ENCODE measurements at regions not wholly inside any gene's neighbourhood (a gene's known extent, or its start where the extent isn't known, plus 50 kb on each side); places are given as distances from the start of the nearest gene placed in this dataset.
A peak's percentile ranks its signal among the peaks of the same experiment; 100 is the strongest.

DNA sequence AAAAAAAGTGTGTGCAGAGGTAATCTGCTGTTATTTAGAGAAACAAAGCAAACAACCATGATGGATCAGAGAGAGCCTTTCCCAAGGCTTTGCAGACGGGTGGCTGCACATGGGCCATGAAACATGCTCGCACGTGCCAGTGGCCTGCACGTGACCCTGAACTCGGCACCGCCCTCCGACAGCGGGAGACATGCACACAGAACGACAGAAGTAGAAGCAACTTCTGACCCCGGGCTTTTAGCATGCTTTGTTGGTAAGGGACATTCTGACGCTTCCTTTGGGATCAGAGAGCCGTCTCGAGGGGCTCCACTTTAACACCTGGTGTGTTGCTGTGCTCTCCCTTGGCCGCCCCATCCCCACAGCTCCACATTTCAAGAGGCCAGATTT, 112.5 kb downstream of the KCNF1 start:
- Mint-ChIP-seq H3K4me3 (no peak overlapping the region), H3K27ac (no peak overlapping the region), H3K4me1 (peaks cover 4% of the 10 kb centered on the region), H3K36me3 (ENCODE audit: low read depth) (no peaks in the 10 kb centered on the region), H3K9me3 (no peaks in the 10 kb centered on the region), H3K27me3 (ENCODE audit: insufficient read depth) (no peaks in the 10 kb centered on the region)
- Histone ChIP-seq H3K36me3 (ENCODE audit: control insufficient read depth, insufficient read depth, low read length) (no peaks in the 10 kb centered on the region), H3K4me3 (ENCODE audit: low read length) (no peak overlapping the region), H3K27ac (ENCODE audit: low read depth, low read length) (no peak overlapping the region), H3K9ac (ENCODE audit: extremely low read depth, low read length, poor library complexity, severe bottlenecking) (no peak overlapping the region), H3K4me1 (ENCODE audit: control insufficient read depth, insufficient read depth, low read length) (no peaks in the 10 kb centered on the region), H3K27me3 (ENCODE audit: control insufficient read depth, insufficient read depth, low read length, poor library complexity, severe bottlenecking) (no peaks in the 10 kb centered on the region), H3K9me3 (ENCODE audit: control insufficient read depth, low read length) (no peaks in the 10 kb centered on the region)
- peak; percentile 34 for DNase-seq
- 78 to 81% methylated on average over 10 to 14 of the region's 14 CpGs for WGBS, 2 experiments (ENCODE audit: insufficient coverage in 1 of 2, insufficient read length in 1 of 2)
- TF ChIP-seq, protein P1, sequence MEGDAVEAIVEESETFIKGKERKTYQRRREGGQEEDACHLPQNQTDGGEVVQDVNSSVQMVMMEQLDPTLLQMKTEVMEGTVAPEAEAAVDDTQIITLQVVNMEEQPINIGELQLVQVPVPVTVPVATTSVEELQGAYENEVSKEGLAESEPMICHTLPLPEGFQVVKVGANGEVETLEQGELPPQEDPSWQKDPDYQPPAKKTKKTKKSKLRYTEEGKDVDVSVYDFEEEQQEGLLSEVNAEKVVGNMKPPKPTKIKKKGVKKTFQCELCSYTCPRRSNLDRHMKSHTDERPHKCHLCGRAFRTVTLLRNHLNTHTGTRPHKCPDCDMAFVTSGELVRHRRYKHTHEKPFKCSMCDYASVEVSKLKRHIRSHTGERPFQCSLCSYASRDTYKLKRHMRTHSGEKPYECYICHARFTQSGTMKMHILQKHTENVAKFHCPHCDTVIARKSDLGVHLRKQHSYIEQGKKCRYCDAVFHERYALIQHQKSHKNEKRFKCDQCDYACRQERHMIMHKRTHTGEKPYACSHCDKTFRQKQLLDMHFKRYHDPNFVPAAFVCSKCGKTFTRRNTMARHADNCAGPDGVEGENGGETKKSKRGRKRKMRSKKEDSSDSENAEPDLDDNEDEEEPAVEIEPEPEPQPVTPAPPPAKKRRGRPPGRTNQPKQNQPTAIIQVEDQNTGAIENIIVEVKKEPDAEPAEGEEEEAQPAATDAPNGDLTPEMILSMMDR (conservative IDR thresholded peaks at IDR 0.05), result no peak

DNA sequence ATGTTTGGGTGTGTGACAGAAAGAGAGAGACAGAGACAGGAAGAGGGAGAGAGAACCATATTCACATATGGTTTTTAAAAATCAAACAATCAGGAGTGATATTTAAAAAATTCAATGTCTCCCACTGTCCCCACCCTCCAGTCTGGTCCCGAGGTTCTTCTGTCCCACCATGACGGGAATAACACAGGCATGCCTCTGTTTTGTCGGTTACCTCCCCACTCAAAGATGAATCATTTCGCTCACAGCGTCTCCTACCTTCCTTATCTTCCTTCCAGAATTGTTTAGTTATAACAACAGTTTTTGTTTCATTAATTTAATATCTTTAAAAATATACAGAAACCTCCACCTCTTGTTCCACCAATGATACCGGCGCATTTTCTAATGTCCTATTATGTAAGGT, 113.0 kb downstream of the KCNF1 start:
- H3K27ac Mint-ChIP-seq, result no peak overlapping the region

DNA sequence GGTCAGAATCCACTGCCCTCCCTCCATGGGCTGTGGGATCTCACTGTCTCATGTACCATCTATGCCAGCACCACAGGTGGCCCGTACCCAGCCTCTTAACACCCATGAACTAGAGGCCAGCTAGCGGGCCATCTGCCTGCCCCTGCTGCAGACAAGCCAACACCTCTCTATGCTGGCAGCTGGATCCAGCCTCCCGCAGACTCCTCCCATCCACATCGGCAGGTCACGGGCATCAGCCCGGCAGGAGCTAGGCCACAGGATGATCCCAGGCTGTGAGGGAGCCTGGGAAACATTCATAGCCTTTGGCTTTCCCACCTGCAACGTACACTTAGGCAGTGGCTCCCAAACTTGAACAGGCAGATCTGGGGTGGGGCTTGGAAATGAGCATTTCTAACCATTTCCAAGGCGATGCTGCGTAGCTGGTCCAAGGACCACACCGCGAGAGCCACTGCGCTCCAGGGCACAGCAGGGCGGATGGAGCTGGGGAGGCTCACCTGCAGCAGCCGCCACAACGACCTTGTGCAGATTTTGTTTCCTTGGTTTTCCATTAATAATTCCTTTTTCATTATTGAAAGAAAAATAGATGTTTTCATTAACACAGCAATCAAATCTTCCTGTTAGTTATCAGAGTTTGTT, 114.7 kb downstream of the KCNF1 start:
- Mint-ChIP-seq H3K36me3 (ENCODE audit: low read depth) (no peaks in the 10 kb centered on the region), H3K4me3 (no peak overlapping the region), H3K4me1 (peaks cover 6% of the 10 kb centered on the region), H3K9me3 (no peaks in the 10 kb centered on the region), H3K27ac (no peak overlapping the region), H3K27me3 (ENCODE audit: insufficient read depth) (no peaks in the 10 kb centered on the region)
- Histone ChIP-seq H3K9me3 (ENCODE audit: control insufficient read depth, low read length) (no peaks in the 10 kb centered on the region), H3K36me3 (ENCODE audit: control insufficient read depth, insufficient read depth, low read length) (no peaks in the 10 kb centered on the region), H3K4me3 (ENCODE audit: low read length) (no peak overlapping the region), H3K27me3 (ENCODE audit: control insufficient read depth, insufficient read depth, low read length, poor library complexity, severe bottlenecking) (no peaks in the 10 kb centered on the region), H3K9ac (ENCODE audit: extremely low read depth, low read length, poor library complexity, severe bottlenecking) (no peak overlapping the region), H3K27ac (ENCODE audit: low read depth, low read length) (no peak overlapping the region), H3K4me1 (ENCODE audit: control insufficient read depth, insufficient read depth, low read length) (no peaks in the 10 kb centered on the region)
- DNase-seq, result peak; percentile 60
- TF ChIP-seq, protein P1 (conservative IDR thresholded peaks at IDR 0.05), result no peak
- 93 to 95% methylated on average over 12 to 15 of the region's 15 CpGs for WGBS, 2 experiments (ENCODE audit: insufficient coverage in 1 of 2, insufficient read length in 1 of 2)

More for the DNA sequence above, 113.0 kb downstream of the KCNF1 start:
- H3K36me3 ChIP-seq (ENCODE audit: control insufficient read depth, insufficient read depth, low read length), result no peaks in the 10 kb centered on the region
- no peak overlapping the region for H3K9ac ChIP-seq (ENCODE audit: extremely low read depth, low read length, poor library complexity, severe bottlenecking)
- no peaks in the 10 kb centered on the region for H3K4me1 ChIP-seq (ENCODE audit: control insufficient read depth, insufficient read depth, low read length)
- no peak overlapping the region for H3K27ac ChIP-seq (ENCODE audit: low read depth, low read length)
- TF ChIP-seq, protein P1 (conservative IDR thresholded peaks at IDR 0.05), result no peak
- H3K4me3 Mint-ChIP-seq, result no peak overlapping the region
- WGBS, 2 experiments (ENCODE audit: insufficient coverage in 1 of 2, insufficient read length in 1 of 2), result 95 to 96% methylated on average over 5 to 7 of the region's 7 CpGs
- H3K36me3 Mint-ChIP-seq (ENCODE audit: low read depth), result no peaks in the 10 kb centered on the region
- H3K4me1 Mint-ChIP-seq, result peaks cover 6% of the 10 kb centered on the region
- H3K27me3 ChIP-seq (ENCODE audit: control insufficient read depth, insufficient read depth, low read length, poor library complexity, severe bottlenecking), result no peaks in the 10 kb centered on the region
- DNase-seq, result peak; percentile 7
- no peaks in the 10 kb centered on the region for H3K9me3 ChIP-seq (ENCODE audit: control insufficient read depth, low read length)
- H3K9me3 Mint-ChIP-seq, result no peaks in the 10 kb centered on the region
- H3K27me3 Mint-ChIP-seq (ENCODE audit: insufficient read depth), result no peaks in the 10 kb centered on the region
- H3K4me3 ChIP-seq (ENCODE audit: low read length), result no peak overlapping the region
